ENCODE measurements at regions not wholly inside any gene's neighbourhood (a gene's known extent, or its start where the extent isn't known, plus 50 kb on each side); places are given as distances from the start of the nearest gene placed in this dataset.

DNA sequence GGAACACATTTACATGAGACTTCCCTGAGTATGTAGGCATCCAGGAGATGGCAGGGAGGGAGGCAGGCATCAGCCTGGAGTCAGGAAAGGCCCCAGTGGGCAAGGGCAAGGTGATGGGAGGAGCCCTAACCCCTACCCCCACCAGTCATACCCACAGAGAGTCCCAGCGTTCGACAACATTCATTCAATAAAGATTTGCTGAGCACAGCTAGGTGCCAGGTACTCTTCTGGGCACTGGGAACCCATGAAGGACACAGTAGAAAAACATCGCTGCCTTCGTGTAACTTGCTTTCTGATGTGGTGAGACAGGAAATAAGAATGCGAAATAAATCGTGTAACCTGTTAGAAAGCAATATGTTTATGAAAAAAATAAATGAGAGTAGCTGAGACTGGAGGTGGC is 77.3 kb upstream of the GADD45A start:
- no peak for TF ChIP-seq MXI1 (conservative IDR thresholded peaks at IDR 0.05; ENCODE audit: poor library complexity, severe bottlenecking)
- TF ChIP-seq TAF1 (IDR thresholded peaks at IDR 0.05; ENCODE audit: low read depth): no peak
- no peak for TF ChIP-seq EZH2 (IDR thresholded peaks at IDR 0.05; ENCODE audit: borderline replicate concordance, insufficient read depth, low read length, poor library complexity, severe bottlenecking)
- TF ChIP-seq, protein P1, sequence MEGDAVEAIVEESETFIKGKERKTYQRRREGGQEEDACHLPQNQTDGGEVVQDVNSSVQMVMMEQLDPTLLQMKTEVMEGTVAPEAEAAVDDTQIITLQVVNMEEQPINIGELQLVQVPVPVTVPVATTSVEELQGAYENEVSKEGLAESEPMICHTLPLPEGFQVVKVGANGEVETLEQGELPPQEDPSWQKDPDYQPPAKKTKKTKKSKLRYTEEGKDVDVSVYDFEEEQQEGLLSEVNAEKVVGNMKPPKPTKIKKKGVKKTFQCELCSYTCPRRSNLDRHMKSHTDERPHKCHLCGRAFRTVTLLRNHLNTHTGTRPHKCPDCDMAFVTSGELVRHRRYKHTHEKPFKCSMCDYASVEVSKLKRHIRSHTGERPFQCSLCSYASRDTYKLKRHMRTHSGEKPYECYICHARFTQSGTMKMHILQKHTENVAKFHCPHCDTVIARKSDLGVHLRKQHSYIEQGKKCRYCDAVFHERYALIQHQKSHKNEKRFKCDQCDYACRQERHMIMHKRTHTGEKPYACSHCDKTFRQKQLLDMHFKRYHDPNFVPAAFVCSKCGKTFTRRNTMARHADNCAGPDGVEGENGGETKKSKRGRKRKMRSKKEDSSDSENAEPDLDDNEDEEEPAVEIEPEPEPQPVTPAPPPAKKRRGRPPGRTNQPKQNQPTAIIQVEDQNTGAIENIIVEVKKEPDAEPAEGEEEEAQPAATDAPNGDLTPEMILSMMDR (IDR thresholded peaks at IDR 0.05; ENCODE audit: poor library complexity, severe bottlenecking): no peak
- no peak for TF ChIP-seq SMC3 (conservative IDR thresholded peaks at IDR 0.05; ENCODE audit: poor library complexity)
- no peak for TF ChIP-seq RAD21 (conservative IDR thresholded peaks at IDR 0.05)

Measured in neural cell (in vitro differentiated cells).